Small intestine (tissue), 7 donors: ENCODE measurements at regions not wholly inside any gene's neighbourhood (a gene's known extent, or its start where the extent isn't known, plus 50 kb on each side); places are given as distances from the start of the nearest gene placed in this dataset.
A peak's percentile ranks its signal among the peaks of the same experiment; 100 is the strongest.

Experiments
- DNase-seq, 2 donors: peaks; one replicate each; pipeline versions ENCODE4 v3.0.0 to v3.0.0-alpha.2; 2013
- FAIRE-seq: peaks from 2 replicates; lab custom pipeline; 2012; peaks lifted over from hg19 to GRCh38; lab: Jason Lieb, UNC
- H3K27ac ChIP-seq, 3 donors: one replicate each; pipeline ENCODE4 v1.5.1; 2013; ENCODE audit warnings: low read length in 2 of 3, mild to moderate bottlenecking in 2 of 3, control low read depth in 1 of 3, inconsistent platforms in 1 of 3, low read depth in 1 of 3, moderate library complexity in 1 of 3
- H3K27me3 ChIP-seq, 3 donors: one replicate each; pipeline ENCODE4 v1.6.1; 2013; ENCODE audit warnings: low read length in 3 of 3, inconsistent platforms in 1 of 3; ENCODE audit not compliant: control insufficient read depth in 3 of 3, insufficient read depth in 3 of 3
- H3K36me3 ChIP-seq, 3 donors: one replicate each; pipeline ENCODE4 v1.6.1; 2013; ENCODE audit warnings: low read length in 3 of 3, inconsistent platforms in 1 of 3, low read depth in 1 of 3, mild to moderate bottlenecking in 1 of 3, moderate library complexity in 1 of 3; ENCODE audit not compliant: control insufficient read depth in 3 of 3, insufficient read depth in 2 of 3
- H3K4me1 ChIP-seq, 3 donors: one replicate each; pipeline ENCODE4 v1.6.1; 2013; ENCODE audit warnings: low read length in 2 of 3, inconsistent platforms in 1 of 3, low read depth in 1 of 3, mild to moderate bottlenecking in 1 of 3, moderate library complexity in 1 of 3; ENCODE audit not compliant: control insufficient read depth in 3 of 3, insufficient read depth in 2 of 3
- H3K4me3 ChIP-seq, 3 donors: one replicate each; pipeline ENCODE4 v1.5.1; 2013; ENCODE audit warnings: low read length in 3 of 3, control low read depth in 1 of 3, inconsistent platforms in 1 of 3, low read depth in 1 of 3, mild to moderate bottlenecking in 1 of 3, moderate library complexity in 1 of 3
- H3K9me3 ChIP-seq, 2 donors: one replicate each; pipeline ENCODE4 v1.6.1; 2013; ENCODE audit warnings: low read depth in 1 of 2, low read length in 1 of 2; ENCODE audit not compliant: control insufficient read depth in 2 of 2, insufficient read depth in 1 of 2
- WGBS, 3 donors: extraction: QIAGEN DNeasy Blood & Tissue Kit; methylation state at CpG; one replicate each; pipeline ENCODE4 v1.1.7; 2013; 5-methylcytosine and 5-hydroxymethylcytosine counted together
- donor health status: healthy with polysubstance abuse.
- donor health status: control.
- donor health status: control.
- donor health status: Bipolar disorder and iron deficiency.
- donor health status: healthy.

GRCh38 chr11:76298255-76298654, 82.7 kb downstream of the THAP12 start:
- no peak for DNase-seq
- Histone ChIP-seq H3K9me3 (no peaks in the 10 kb centered on the region), H3K36me3 (no peaks in the 10 kb centered on the region), H3K27me3 (no peaks in the 10 kb centered on the region), H3K4me3 (no peak overlapping the region), H3K27ac (no peak overlapping the region), H3K4me1 (no peaks in the 10 kb centered on the region)
- WGBS, 3 donors = 93 to 96% (median 95%) methylated on average over 7 of the region's 7 CpGs
- FAIRE-seq = no peak

GRCh38 chr11:76296731-76297542, 84.0 kb downstream of the THAP12 start:
- Histone ChIP-seq H3K4me1 (no peaks in the 10 kb centered on the region), H3K9me3 (peaks cover 0 to 3% of the 10 kb centered on the region in 2 donors), H3K4me3 (no peak overlapping the region), H3K27ac (no peak overlapping the region), H3K36me3 (no peaks in the 10 kb centered on the region), H3K27me3 (no peaks in the 10 kb centered on the region)
- WGBS, 3 donors = 80 to 89% (median 86%) methylated on average over 12 of the region's 12 CpGs
- no peak for FAIRE-seq
- no peak for DNase-seq

GRCh38 chr11:76293189-76293631, 86.9 kb upstream of the WNT11 start:
- WGBS, 3 donors = 61 to 87% (median 68%) methylated on average over 11 of the region's 11 CpGs
- no peaks in the 10 kb centered on the region for H3K4me1 ChIP-seq
- DNase-seq = no peak
- H3K27me3 ChIP-seq = no peaks in the 10 kb centered on the region
- H3K9me3 ChIP-seq = peaks cover 0 to 4% of the 10 kb centered on the region in 2 donors
- no peak for FAIRE-seq
- no peak overlapping the region for H3K27ac ChIP-seq
- H3K36me3 ChIP-seq = no peaks in the 10 kb centered on the region
- H3K4me3 ChIP-seq = no peak overlapping the region

- no peak for FAIRE-seq
- no peaks in the 10 kb centered on the region for H3K27me3 ChIP-seq
- WGBS, 3 donors = 65 to 75% (median 65%) methylated on average over 6 of the region's 6 CpGs
- H3K27ac ChIP-seq = no peak overlapping the region
- peaks cover 0 to 4% of the 10 kb centered on the region in 2 donors for H3K9me3 ChIP-seq
- no peak overlapping the region for H3K4me3 ChIP-seq
- no peaks in the 10 kb centered on the region for H3K4me1 ChIP-seq
- no peaks in the 10 kb centered on the region for H3K36me3 ChIP-seq
- no peak for DNase-seq
These were observed 86.4 kb upstream of the WNT11 start for GRCh38 chr11:76292583-76293188.

GRCh38 chr11:76291576-76292526, 85.5 kb upstream of the WNT11 start:
- no peaks in the 10 kb centered on the region for H3K27me3 ChIP-seq
- H3K4me1 ChIP-seq = no peaks in the 10 kb centered on the region
- H3K4me3 ChIP-seq = no peak overlapping the region
- H3K36me3 ChIP-seq = no peaks in the 10 kb centered on the region
- DNase-seq (peak; percentile 12 to 81), FAIRE-seq (no peak)
- H3K9me3 ChIP-seq = peaks cover 0 to 4% of the 10 kb centered on the region in 2 donors
- H3K27ac ChIP-seq = no peak overlapping the region
- 64 to 74% (median 72%) methylated on average over 24 of the region's 24 CpGs for whole genome bisulfite sequencing, 3 donors

- Histone ChIP-seq H3K4me1 (no peaks in the 10 kb centered on the region), H3K36me3 (no peaks in the 10 kb centered on the region), H3K27ac (peak overlapping the region in 1 of 3 donors; percentile 15), H3K9me3 (peaks cover 0 to 4% of the 10 kb centered on the region in 2 donors), H3K4me3 (no peak overlapping the region), H3K27me3 (no peaks in the 10 kb centered on the region)
- WGBS, 3 donors = 58 to 68% (median 60%) methylated on average over 21 of the region's 21 CpGs
- no peak for FAIRE-seq
- peak in 1 of 2 donors; percentile 7 for DNase-seq
These were observed 82.1 kb upstream of the WNT11 start for GRCh38 chr11:76288166-76288980.

- no peak overlapping the region for H3K27ac ChIP-seq
- H3K4me3 ChIP-seq = no peak overlapping the region
- H3K36me3 ChIP-seq = no peaks in the 10 kb centered on the region
- H3K27me3 ChIP-seq = no peaks in the 10 kb centered on the region
- DNase-seq = no peak
- H3K4me1 ChIP-seq = no peaks in the 10 kb centered on the region
- peaks cover 0 to 4% of the 10 kb centered on the region in 2 donors for H3K9me3 ChIP-seq
- FAIRE-seq = no peak
- 85 to 92% (median 89%) methylated on average over 10 of the region's 10 CpGs for WGBS, 3 donors
These were observed 80.9 kb upstream of the WNT11 start for GRCh38 chr11:76287227-76287626.
